ENCODE measurements at regions not wholly inside any gene's neighbourhood (a gene's known extent, or its start where the extent isn't known, plus 50 kb on each side); places are given as distances from the start of the nearest gene placed in this dataset.

DNA sequence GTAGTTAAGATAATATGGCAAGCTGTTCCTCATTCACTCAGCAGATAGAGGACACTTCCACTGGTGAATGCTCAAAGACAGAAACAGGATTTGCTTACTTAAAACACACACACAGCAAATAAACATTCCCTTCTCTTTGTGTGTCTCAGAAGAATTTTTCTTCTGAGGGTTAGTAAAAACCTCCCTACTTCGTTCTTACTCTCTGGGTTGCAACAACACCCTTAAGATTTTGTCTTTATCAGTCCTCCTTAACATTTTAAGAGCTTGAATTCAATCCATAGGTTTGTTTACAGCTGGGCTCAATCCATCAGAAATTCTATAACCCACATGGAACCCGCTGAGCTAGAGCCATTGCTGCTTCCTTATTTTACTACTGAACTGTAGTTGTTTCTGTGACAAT is 237.4 kb upstream of the PIK3R1 start:
- no peaks in the 10 kb centered on the region for H3K79me2 ChIP-seq (ENCODE audit: control insufficient read depth, low read length)
- no peaks in the 10 kb centered on the region for H3F3A ChIP-seq (ENCODE audit: control insufficient read depth, insufficient read depth)
- H3K4me3 ChIP-seq (ENCODE audit: low read length), result no peak overlapping the region
- H3K36me3 ChIP-seq (ENCODE audit: control insufficient read depth, low read length), result no peaks in the 10 kb centered on the region
- H3K9me3 ChIP-seq (ENCODE audit: control insufficient read depth, insufficient read depth, low read length), result no peaks in the 10 kb centered on the region
- no peaks in the 10 kb centered on the region for H3K9me2 ChIP-seq (replicated peaks; ENCODE audit: control insufficient read depth, low read length)
- TF ChIP-seq, protein P1, sequence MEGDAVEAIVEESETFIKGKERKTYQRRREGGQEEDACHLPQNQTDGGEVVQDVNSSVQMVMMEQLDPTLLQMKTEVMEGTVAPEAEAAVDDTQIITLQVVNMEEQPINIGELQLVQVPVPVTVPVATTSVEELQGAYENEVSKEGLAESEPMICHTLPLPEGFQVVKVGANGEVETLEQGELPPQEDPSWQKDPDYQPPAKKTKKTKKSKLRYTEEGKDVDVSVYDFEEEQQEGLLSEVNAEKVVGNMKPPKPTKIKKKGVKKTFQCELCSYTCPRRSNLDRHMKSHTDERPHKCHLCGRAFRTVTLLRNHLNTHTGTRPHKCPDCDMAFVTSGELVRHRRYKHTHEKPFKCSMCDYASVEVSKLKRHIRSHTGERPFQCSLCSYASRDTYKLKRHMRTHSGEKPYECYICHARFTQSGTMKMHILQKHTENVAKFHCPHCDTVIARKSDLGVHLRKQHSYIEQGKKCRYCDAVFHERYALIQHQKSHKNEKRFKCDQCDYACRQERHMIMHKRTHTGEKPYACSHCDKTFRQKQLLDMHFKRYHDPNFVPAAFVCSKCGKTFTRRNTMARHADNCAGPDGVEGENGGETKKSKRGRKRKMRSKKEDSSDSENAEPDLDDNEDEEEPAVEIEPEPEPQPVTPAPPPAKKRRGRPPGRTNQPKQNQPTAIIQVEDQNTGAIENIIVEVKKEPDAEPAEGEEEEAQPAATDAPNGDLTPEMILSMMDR (IDR thresholded peaks at IDR 0.05; ENCODE audit: low read depth, low read length, poor library complexity, severe bottlenecking), result no peak
- no peak for TF ChIP-seq EZH2phosphoT487 (IDR thresholded peaks at IDR 0.05; ENCODE audit: borderline replicate concordance, low read length)
- H3K27me3 ChIP-seq (ENCODE audit: control insufficient read depth, low read length), result no peaks in the 10 kb centered on the region
- no peaks in the 10 kb centered on the region for H4K20me1 ChIP-seq (ENCODE audit: control insufficient read depth, insufficient read depth, low read depth, low read length)
- H3K4me1 ChIP-seq (ENCODE audit: control insufficient read depth, low read length), result no peaks in the 10 kb centered on the region
- no peak overlapping the region for H3K4me2 ChIP-seq (ENCODE audit: low read length)
- no peak overlapping the region for H3K27ac ChIP-seq (ENCODE audit: low read depth, low read length)

GRCh38 chr5:67976891-67977601 is 238.5 kb upstream of the PIK3R1 start:
- Histone ChIP-seq H4K20me1 (ENCODE audit: control insufficient read depth, insufficient read depth, low read depth, low read length) (no peaks in the 10 kb centered on the region), H3K4me2 (ENCODE audit: low read length) (no peak overlapping the region), H3F3A (ENCODE audit: control insufficient read depth, insufficient read depth) (no peaks in the 10 kb centered on the region), H3K36me3 (ENCODE audit: control insufficient read depth, low read length) (no peaks in the 10 kb centered on the region), H3K79me2 (ENCODE audit: control insufficient read depth, low read length) (no peaks in the 10 kb centered on the region), H3K4me1 (ENCODE audit: control insufficient read depth, low read length) (no peaks in the 10 kb centered on the region), H3K27ac (ENCODE audit: low read depth, low read length) (no peak overlapping the region), H3K9me2 (replicated peaks; ENCODE audit: control insufficient read depth, low read length) (no peaks in the 10 kb centered on the region), H3K27me3 (ENCODE audit: control insufficient read depth, low read length) (no peaks in the 10 kb centered on the region), H3K4me3 (ENCODE audit: low read length) (no peak overlapping the region), H3K9me3 (ENCODE audit: control insufficient read depth, insufficient read depth, low read length) (no peaks in the 10 kb centered on the region)
- TF ChIP-seq EZH2phosphoT487 (IDR thresholded peaks at IDR 0.05; ENCODE audit: borderline replicate concordance, low read length), result no peak
- TF ChIP-seq, protein P1 (IDR thresholded peaks at IDR 0.05; ENCODE audit: low read depth, low read length, poor library complexity, severe bottlenecking), result no peak

GRCh38 chr5:67976181-67976580 is 239.4 kb upstream of the PIK3R1 start:
- Histone ChIP-seq H3K36me3 (ENCODE audit: control insufficient read depth, low read length) (no peaks in the 10 kb centered on the region), H3F3A (ENCODE audit: control insufficient read depth, insufficient read depth) (no peaks in the 10 kb centered on the region), H3K4me3 (ENCODE audit: low read length) (no peak overlapping the region), H3K4me1 (ENCODE audit: control insufficient read depth, low read length) (no peaks in the 10 kb centered on the region), H3K4me2 (ENCODE audit: low read length) (no peak overlapping the region), H4K20me1 (ENCODE audit: control insufficient read depth, insufficient read depth, low read depth, low read length) (no peaks in the 10 kb centered on the region), H3K27me3 (ENCODE audit: control insufficient read depth, low read length) (no peaks in the 10 kb centered on the region), H3K9me2 (replicated peaks; ENCODE audit: control insufficient read depth, low read length) (no peaks in the 10 kb centered on the region), H3K27ac (ENCODE audit: low read depth, low read length) (no peak overlapping the region), H3K9me3 (ENCODE audit: control insufficient read depth, insufficient read depth, low read length) (no peaks in the 10 kb centered on the region), H3K79me2 (ENCODE audit: control insufficient read depth, low read length) (no peaks in the 10 kb centered on the region)
- no peak for TF ChIP-seq EZH2phosphoT487 (IDR thresholded peaks at IDR 0.05; ENCODE audit: borderline replicate concordance, low read length)
- TF ChIP-seq, protein P1 (IDR thresholded peaks at IDR 0.05; ENCODE audit: low read depth, low read length, poor library complexity, severe bottlenecking), result no peak

Measured in DOHH2 (cell line).